Sigmoid colon (tissue), 6 donors: ENCODE measurements at regions not wholly inside any gene's neighbourhood (a gene's known extent, or its start where the extent isn't known, plus 50 kb on each side); places are given as distances from the start of the nearest gene placed in this dataset.

Experiments used
- DNase-seq: peaks from one replicate; pipeline ENCODE4 v3.0.0-alpha.2; 2019
- H3K27ac ChIP-seq, 4 donors: fragments of 200-600 bp; sonication (generic); one replicate each; pipeline ENCODE4 v1.5.1; 2016 to 2019; ENCODE audit warnings: mild to moderate bottlenecking in 1 of 4
- H3K27me3 ChIP-seq, 3 donors: fragments of 200-600 bp; sonication (generic); one replicate each; pipeline ENCODE4 v1.5.1; 2019; ENCODE audit warnings: mild to moderate bottlenecking in 1 of 3
- H3K36me3 ChIP-seq, 4 donors: fragments of 200-600 bp; sonication (generic); one replicate each; pipeline ENCODE4 v1.5.1; 2016 to 2019
- H3K4me1 ChIP-seq, 4 donors: fragments of 200-600 bp; sonication (generic); one replicate each; pipeline ENCODE4 v1.5.1; 2017 to 2019
- H3K4me3 ChIP-seq, 4 donors: fragments of 200-600 bp; sonication (generic); one replicate each; pipeline ENCODE4 v1.5.1; 2017 to 2019; ENCODE audit warnings: mild to moderate bottlenecking in 2 of 4, moderate library complexity in 1 of 4
- H3K9me3 ChIP-seq, 4 donors: fragments of 200-600 bp in 3 of 4; sonication (generic) in 3 of 4; one replicate each; pipeline versions ENCODE4 v1.5.1 to v1.6.1; 2013 to 2019
- CTCF ChIP-seq, 4 experiments: fragments of 450-650 bp in 3 of 4; fragments of 200-600 bp in 1 of 4; IDR thresholded peaks; one replicate each; pipeline ENCODE4 v1.5.1; 2016 to 2019; ENCODE audit warnings: antibody characterized with exemption in 4 of 4, mild to moderate bottlenecking in 3 of 4, moderate library complexity in 2 of 4
- EP300 ChIP-seq, 4 donors: sonication (generic); formaldehyde crosslinking; IDR thresholded peaks; one replicate each; pipeline ENCODE4 v1.6.1; 2017; ENCODE audit warnings: antibody characterized with exemption in 4 of 4
- POLR2A ChIP-seq, 2 donors: fragments of 450-650 bp; IDR thresholded peaks; one replicate each; pipeline ENCODE4 v1.6.1; 2016; ENCODE audit warnings: antibody characterized with exemption in 2 of 2, mild to moderate bottlenecking in 2 of 2, moderate library complexity in 2 of 2
- POLR2AphosphoS5 ChIP-seq, 4 donors: sonication (generic); formaldehyde crosslinking; IDR thresholded peaks; one replicate each; pipeline ENCODE4 v1.6.1; 2017; ENCODE audit warnings: antibody characterized with exemption in 4 of 4
- WGBS, 2 donors: extraction: QIAGEN DNeasy Blood & Tissue Kit; methylation state at CpG; one replicate each; pipeline ENCODE4 v1.1.7; 2013; 5-methylcytosine and 5-hydroxymethylcytosine counted together
- intact Hi-C: fragments of 100-400 bp; cut with DNase I; formaldehyde crosslinking; loops from one replicate; pipeline ENCODE4 v1.15.1; 2023
- donor health status: healthy with polysubstance abuse.
- donor health status: healthy.

DNA sequence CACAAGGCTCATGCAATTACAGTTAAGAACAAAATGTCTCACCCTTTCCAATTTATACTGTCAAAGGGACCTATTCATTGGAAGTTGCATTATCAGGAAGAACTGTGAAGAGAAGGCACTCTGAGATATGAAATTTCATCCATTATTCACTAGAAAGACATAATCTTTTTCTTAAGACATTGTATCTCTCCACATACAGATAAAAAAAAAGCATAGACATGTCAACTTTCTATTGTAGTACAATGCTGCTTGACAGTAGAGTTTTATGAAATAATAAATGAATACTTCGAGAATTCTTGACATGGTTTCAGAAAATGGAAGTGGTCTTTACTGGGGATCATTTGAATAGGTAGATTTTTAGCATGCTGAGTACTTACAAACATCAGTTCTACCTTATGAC lies 545.0 kb downstream of the TMA16 start:
- WGBS, 2 donors = 10 to 40% methylated on average over 1 of the region's 1 CpG
- H3K36me3 ChIP-seq = no peaks in the 10 kb centered on the region

GRCh38 chr4:164056426-164057142 lies 562.1 kb downstream of the TMA16 start:
- WGBS, 2 donors = 81 to 88% methylated on average over 6 of the region's 6 CpGs
- intact Hi-C loops = no loop called here

More for the DNA sequence above, 545.0 kb downstream of the TMA16 start:
- no peaks in the 10 kb centered on the region for H3K9me3 ChIP-seq
- no peaks in the 10 kb centered on the region for H3K4me1 ChIP-seq
- DNase-seq = no peak
- no peaks in the 10 kb centered on the region for H3K27me3 ChIP-seq
- intact Hi-C loops = no loop called here
- TF ChIP-seq CTCF (IDR thresholded peaks at IDR 0.05) (no peak), POLR2AphosphoS5 (IDR thresholded peaks at IDR 0.05) (no peak), POLR2A (IDR thresholded peaks at IDR 0.05) (no peak), EP300 (IDR thresholded peaks at IDR 0.05) (no peak)
- H3K27ac ChIP-seq = no peak overlapping the region
- no peak overlapping the region for H3K4me3 ChIP-seq

GRCh38 chr4:164058776-164059445 lies 564.4 kb downstream of the TMA16 start:
- no peaks in the 10 kb centered on the region for H3K9me3 ChIP-seq
- no peaks in the 10 kb centered on the region for H3K27me3 ChIP-seq
- no peak overlapping the region for H3K4me3 ChIP-seq
- no peaks in the 10 kb centered on the region for H3K4me1 ChIP-seq
- TF ChIP-seq CTCF (IDR thresholded peaks at IDR 0.05) (no peak), EP300 (IDR thresholded peaks at IDR 0.05) (no peak), POLR2A (IDR thresholded peaks at IDR 0.05) (no peak), POLR2AphosphoS5 (IDR thresholded peaks at IDR 0.05) (no peak)
- H3K27ac ChIP-seq = no peak overlapping the region
- intact Hi-C loops = no loop called here
- DNase-seq = no peak
- H3K36me3 ChIP-seq = no peaks in the 10 kb centered on the region
- 85 to 89% methylated on average over 5 of the region's 5 CpGs for WGBS, 2 donors

More at GRCh38 chr4:164056426-164057142, 562.1 kb downstream of the TMA16 start:
- Histone ChIP-seq H3K4me3 (no peak overlapping the region), H3K4me1 (no peaks in the 10 kb centered on the region), H3K27ac (no peak overlapping the region), H3K9me3 (no peaks in the 10 kb centered on the region), H3K36me3 (no peaks in the 10 kb centered on the region), H3K27me3 (no peaks in the 10 kb centered on the region)
- TF ChIP-seq POLR2A (IDR thresholded peaks at IDR 0.05) (no peak), POLR2AphosphoS5 (IDR thresholded peaks at IDR 0.05) (no peak), EP300 (IDR thresholded peaks at IDR 0.05) (no peak), CTCF (IDR thresholded peaks at IDR 0.05) (no peak)
- DNase-seq = no peak

- DNase-seq = no peak
- Histone ChIP-seq H3K4me1 (no peaks in the 10 kb centered on the region), H3K27ac (no peak overlapping the region), H3K4me3 (no peak overlapping the region), H3K9me3 (no peaks in the 10 kb centered on the region), H3K27me3 (no peaks in the 10 kb centered on the region), H3K36me3 (no peaks in the 10 kb centered on the region)
- no peak for TF ChIP-seq CTCF (IDR thresholded peaks at IDR 0.05)
- TF ChIP-seq POLR2AphosphoS5 (IDR thresholded peaks at IDR 0.05) = no peak
- TF ChIP-seq POLR2A (IDR thresholded peaks at IDR 0.05) = no peak
- no peak for TF ChIP-seq EP300 (IDR thresholded peaks at IDR 0.05)
- WGBS, 2 donors = 64 to 73% methylated on average over 3 of the region's 3 CpGs
- intact Hi-C loops = no loop called here
These were observed 566.0 kb downstream of the TMA16 start for GRCh38 chr4:164060456-164060855.
